ENCODE measurements at regions not wholly inside any gene's neighbourhood (a gene's known extent, or its start where the extent isn't known, plus 50 kb on each side); places are given as distances from the start of the nearest gene placed in this dataset.

- Histone ChIP-seq H3K9me2 (replicated peaks; ENCODE audit: insufficient read depth, low read length) (no peaks in the 10 kb centered on the region), H2AFZ (ENCODE audit: low read length) (no peak overlapping the region), H3K36me3 (ENCODE audit: insufficient read depth, low read length) (no peaks in the 10 kb centered on the region)
These were observed 167.4 kb downstream of the DICER1 start for GRCh38 chr14:94989946-94990345.

GRCh38 chr14:94989417-94989816, 167.9 kb downstream of the DICER1 start:
- Histone ChIP-seq H3K79me2 (ENCODE audit: low read length) (no peaks in the 10 kb centered on the region), H2AFZ (ENCODE audit: low read length) (no peak overlapping the region), H3K27ac (ENCODE audit: low read length) (no peak overlapping the region), H3K4me2 (ENCODE audit: low read depth, low read length, poor library complexity, severe bottlenecking) (no peak overlapping the region), H3K9ac (ENCODE audit: low read length) (no peak overlapping the region), H3K9me2 (replicated peaks; ENCODE audit: insufficient read depth, low read length) (no peaks in the 10 kb centered on the region), H3K27me3 (ENCODE audit: low read length) (no peaks in the 10 kb centered on the region), H3K4me1 (ENCODE audit: low read length) (no peaks in the 10 kb centered on the region), H3K9me3 (ENCODE audit: low read length) (no peaks in the 10 kb centered on the region), H4K20me1 (ENCODE audit: insufficient read depth, low read depth, low read length) (no peaks in the 10 kb centered on the region), H3K4me3 (ENCODE audit: low read length) (no peak overlapping the region), H3K36me3 (ENCODE audit: insufficient read depth, low read length) (no peaks in the 10 kb centered on the region)
- no peak for DNase-seq

More at GRCh38 chr14:94989946-94990345, 167.4 kb downstream of the DICER1 start:
- Histone ChIP-seq H3K4me3 (ENCODE audit: low read length) (no peak overlapping the region), H4K20me1 (ENCODE audit: insufficient read depth, low read depth, low read length) (no peaks in the 10 kb centered on the region), H3K9me3 (ENCODE audit: low read length) (no peaks in the 10 kb centered on the region), H3K9ac (ENCODE audit: low read length) (no peak overlapping the region), H3K4me1 (ENCODE audit: low read length) (no peaks in the 10 kb centered on the region), H3K4me2 (ENCODE audit: low read depth, low read length, poor library complexity, severe bottlenecking) (no peak overlapping the region), H3K27ac (ENCODE audit: low read length) (no peak overlapping the region), H3K27me3 (ENCODE audit: low read length) (no peaks in the 10 kb centered on the region), H3K79me2 (ENCODE audit: low read length) (no peaks in the 10 kb centered on the region)
- no peak for DNase-seq

GRCh38 chr14:94987409-94987808, 169.9 kb downstream of the DICER1 start:
- Histone ChIP-seq H3K4me3 (ENCODE audit: low read length) (no peak overlapping the region), H3K79me2 (ENCODE audit: low read length) (no peaks in the 10 kb centered on the region)
- DNase-seq, result no peak

GRCh38 chr14:94979891-94980290, 177.4 kb downstream of the DICER1 start:
- H3K36me3 ChIP-seq (ENCODE audit: insufficient read depth, low read length), result no peaks in the 10 kb centered on the region
- H3K4me2 ChIP-seq (ENCODE audit: low read depth, low read length, poor library complexity, severe bottlenecking), result no peak overlapping the region
- H3K27ac ChIP-seq (ENCODE audit: low read length), result no peak overlapping the region
- DNase-seq, result no peak
- H3K79me2 ChIP-seq (ENCODE audit: low read length), result no peaks in the 10 kb centered on the region
- H3K4me1 ChIP-seq (ENCODE audit: low read length), result no peaks in the 10 kb centered on the region
- H3K9me2 ChIP-seq (replicated peaks; ENCODE audit: insufficient read depth, low read length), result no peaks in the 10 kb centered on the region
- no peak overlapping the region for H3K9ac ChIP-seq (ENCODE audit: low read length)
- no peaks in the 10 kb centered on the region for H3K27me3 ChIP-seq (ENCODE audit: low read length)
- no peaks in the 10 kb centered on the region for H3K9me3 ChIP-seq (ENCODE audit: low read length)
- H3K4me3 ChIP-seq (ENCODE audit: low read length), result no peak overlapping the region
- no peak overlapping the region for H2AFZ ChIP-seq (ENCODE audit: low read length)
- no peaks in the 10 kb centered on the region for H4K20me1 ChIP-seq (ENCODE audit: insufficient read depth, low read depth, low read length)

More at GRCh38 chr14:94987409-94987808, 169.9 kb downstream of the DICER1 start:
- H3K4me2 ChIP-seq (ENCODE audit: low read depth, low read length, poor library complexity, severe bottlenecking), result no peak overlapping the region
- no peaks in the 10 kb centered on the region for H3K9me3 ChIP-seq (ENCODE audit: low read length)
- H4K20me1 ChIP-seq (ENCODE audit: insufficient read depth, low read depth, low read length), result no peaks in the 10 kb centered on the region
- no peaks in the 10 kb centered on the region for H3K4me1 ChIP-seq (ENCODE audit: low read length)
- no peak overlapping the region for H2AFZ ChIP-seq (ENCODE audit: low read length)
- H3K9ac ChIP-seq (ENCODE audit: low read length), result no peak overlapping the region
- no peaks in the 10 kb centered on the region for H3K36me3 ChIP-seq (ENCODE audit: insufficient read depth, low read length)
- no peak overlapping the region for H3K27ac ChIP-seq (ENCODE audit: low read length)
- no peaks in the 10 kb centered on the region for H3K27me3 ChIP-seq (ENCODE audit: low read length)
- H3K9me2 ChIP-seq (replicated peaks; ENCODE audit: insufficient read depth, low read length), result no peaks in the 10 kb centered on the region

- Histone ChIP-seq H2AFZ (ENCODE audit: low read length) (no peak overlapping the region), H3K9me3 (ENCODE audit: low read length) (no peaks in the 10 kb centered on the region), H3K36me3 (ENCODE audit: insufficient read depth, low read length) (no peaks in the 10 kb centered on the region), H4K20me1 (ENCODE audit: insufficient read depth, low read depth, low read length) (no peaks in the 10 kb centered on the region), H3K79me2 (ENCODE audit: low read length) (no peaks in the 10 kb centered on the region), H3K4me1 (ENCODE audit: low read length) (no peaks in the 10 kb centered on the region), H3K27ac (ENCODE audit: low read length) (no peak overlapping the region), H3K9ac (ENCODE audit: low read length) (no peak overlapping the region), H3K9me2 (replicated peaks; ENCODE audit: insufficient read depth, low read length) (no peaks in the 10 kb centered on the region), H3K4me2 (ENCODE audit: low read depth, low read length, poor library complexity, severe bottlenecking) (no peak overlapping the region), H3K4me3 (ENCODE audit: low read length) (no peak overlapping the region), H3K27me3 (ENCODE audit: low read length) (no peaks in the 10 kb centered on the region)
- no peak for DNase-seq
These were observed 180.3 kb downstream of the DICER1 start for GRCh38 chr14:94977016-94977415.

- Histone ChIP-seq H4K20me1 (ENCODE audit: insufficient read depth, low read depth, low read length) (no peaks in the 10 kb centered on the region), H3K9ac (ENCODE audit: low read length) (no peak overlapping the region), H3K4me1 (ENCODE audit: low read length) (no peaks in the 10 kb centered on the region), H3K9me3 (ENCODE audit: low read length) (no peaks in the 10 kb centered on the region), H3K27ac (ENCODE audit: low read length) (no peak overlapping the region), H2AFZ (ENCODE audit: low read length) (no peak overlapping the region), H3K9me2 (replicated peaks; ENCODE audit: insufficient read depth, low read length) (no peaks in the 10 kb centered on the region), H3K79me2 (ENCODE audit: low read length) (no peaks in the 10 kb centered on the region), H3K4me3 (ENCODE audit: low read length) (no peak overlapping the region), H3K4me2 (ENCODE audit: low read depth, low read length, poor library complexity, severe bottlenecking) (no peak overlapping the region), H3K27me3 (ENCODE audit: low read length) (no peaks in the 10 kb centered on the region), H3K36me3 (ENCODE audit: insufficient read depth, low read length) (no peaks in the 10 kb centered on the region)
- DNase-seq, result no peak
These were observed 182.0 kb downstream of the DICER1 start for GRCh38 chr14:94975366-94975765.

GRCh38 chr14:94974893-94975292, 182.4 kb downstream of the DICER1 start:
- Histone ChIP-seq H3K4me2 (ENCODE audit: low read depth, low read length, poor library complexity, severe bottlenecking) (no peak overlapping the region), H3K9me3 (ENCODE audit: low read length) (no peaks in the 10 kb centered on the region), H2AFZ (ENCODE audit: low read length) (no peak overlapping the region), H3K4me3 (ENCODE audit: low read length) (no peak overlapping the region), H3K36me3 (ENCODE audit: insufficient read depth, low read length) (no peaks in the 10 kb centered on the region), H3K4me1 (ENCODE audit: low read length) (no peaks in the 10 kb centered on the region), H3K27ac (ENCODE audit: low read length) (no peak overlapping the region), H3K79me2 (ENCODE audit: low read length) (no peaks in the 10 kb centered on the region), H3K27me3 (ENCODE audit: low read length) (no peaks in the 10 kb centered on the region), H3K9ac (ENCODE audit: low read length) (no peak overlapping the region), H3K9me2 (replicated peaks; ENCODE audit: insufficient read depth, low read length) (no peaks in the 10 kb centered on the region), H4K20me1 (ENCODE audit: insufficient read depth, low read depth, low read length) (no peaks in the 10 kb centered on the region)
- DNase-seq, result no peak

GRCh38 chr14:94974422-94974821, 182.9 kb downstream of the DICER1 start:
- no peaks in the 10 kb centered on the region for H3K79me2 ChIP-seq (ENCODE audit: low read length)
- no peak for DNase-seq
- H3K4me2 ChIP-seq (ENCODE audit: low read depth, low read length, poor library complexity, severe bottlenecking), result no peak overlapping the region
- H3K4me1 ChIP-seq (ENCODE audit: low read length), result no peaks in the 10 kb centered on the region
- H3K27me3 ChIP-seq (ENCODE audit: low read length), result no peaks in the 10 kb centered on the region
- H2AFZ ChIP-seq (ENCODE audit: low read length), result no peak overlapping the region
- H3K36me3 ChIP-seq (ENCODE audit: insufficient read depth, low read length), result no peaks in the 10 kb centered on the region
- no peak overlapping the region for H3K27ac ChIP-seq (ENCODE audit: low read length)
- no peaks in the 10 kb centered on the region for H3K9me2 ChIP-seq (replicated peaks; ENCODE audit: insufficient read depth, low read length)
- no peaks in the 10 kb centered on the region for H3K9me3 ChIP-seq (ENCODE audit: low read length)
- H3K9ac ChIP-seq (ENCODE audit: low read length), result no peak overlapping the region
- H4K20me1 ChIP-seq (ENCODE audit: insufficient read depth, low read depth, low read length), result no peaks in the 10 kb centered on the region
- H3K4me3 ChIP-seq (ENCODE audit: low read length), result no peak overlapping the region

GRCh38 chr14:94971750-94972149, 185.6 kb downstream of the DICER1 start:
- DNase-seq, result no peak
- Histone ChIP-seq H3K4me2 (ENCODE audit: low read depth, low read length, poor library complexity, severe bottlenecking) (no peak overlapping the region), H3K27ac (ENCODE audit: low read length) (no peak overlapping the region), H3K4me1 (ENCODE audit: low read length) (no peaks in the 10 kb centered on the region), H4K20me1 (ENCODE audit: insufficient read depth, low read depth, low read length) (no peaks in the 10 kb centered on the region), H3K9me2 (replicated peaks; ENCODE audit: insufficient read depth, low read length) (no peaks in the 10 kb centered on the region), H3K27me3 (ENCODE audit: low read length) (no peaks in the 10 kb centered on the region), H3K36me3 (ENCODE audit: insufficient read depth, low read length) (no peaks in the 10 kb centered on the region), H3K9ac (ENCODE audit: low read length) (no peak overlapping the region), H3K9me3 (ENCODE audit: low read length) (no peaks in the 10 kb centered on the region), H3K79me2 (ENCODE audit: low read length) (no peaks in the 10 kb centered on the region), H2AFZ (ENCODE audit: low read length) (no peak overlapping the region), H3K4me3 (ENCODE audit: low read length) (no peak overlapping the region)

Data from Karpas-422 (cell line).